ENCODE measurements at regions not wholly inside any gene's neighbourhood (a gene's known extent, or its start where the extent isn't known, plus 50 kb on each side); places are given as distances from the start of the nearest gene placed in this dataset.

GRCh38 chr10:93186653-93187052, 113.0 kb downstream of the CYP26A1 start:
- Mint-ChIP-seq H3K9me3 (ENCODE audit: unreplicated experiment) (no peaks in the 10 kb centered on the region), H3K36me3 (ENCODE audit: insufficient read depth, unreplicated experiment) (no peaks in the 10 kb centered on the region), H3K27me3 (ENCODE audit: insufficient read depth, unreplicated experiment) (no peaks in the 10 kb centered on the region), H3K27ac (ENCODE audit: unreplicated experiment) (no peak overlapping the region), H3K4me3 (ENCODE audit: unreplicated experiment) (no peak overlapping the region), H3K4me1 (ENCODE audit: low read depth, unreplicated experiment) (peaks cover 10% of the 10 kb centered on the region)
- intact Hi-C loops (cut with micrococcal nuclease; ENCODE audit: unreplicated experiment) = loop anchor here (10.0 kb wide), 1 partner anchor 1162 kb away; no protein-coding TSS in a partner anchor
- Histone ChIP-seq H3K4me3 (ENCODE audit: low read depth, low read length) (no peak overlapping the region), H3K4me1 (peaks cover 2% of the 10 kb centered on the region; the same call in 1 of the 2 replicates), H3K36me3 (ENCODE audit: control insufficient read depth, insufficient read depth, low read length) (no peaks in the 10 kb centered on the region), H3K27me3 (replicated peaks; ENCODE audit: control insufficient read depth, insufficient read depth, low read length) (no peaks in the 10 kb centered on the region), H3K9me3 (no peaks in the 10 kb centered on the region)
- no peak for DNase-seq
- ChIA-PET POLR2A (no interaction called here), CTCF (no interaction called here)
- no peak for TF ChIP-seq CTCF (IDR thresholded peaks at IDR 0.05; ENCODE audit: insufficient read depth in 1 of 2, low read depth in 1 of 2, low read length in 1 of 2, severe bottlenecking in 1 of 2, unreplicated experiment in 1 of 2)
- BruUV-seq (replicated peaks) = no TSS peak

GRCh38 chr10:93189944-93190343, 116.3 kb downstream of the CYP26A1 start:
- no peak for TF ChIP-seq CTCF (IDR thresholded peaks at IDR 0.05; ENCODE audit: insufficient read depth in 1 of 2, low read depth in 1 of 2, low read length in 1 of 2, severe bottlenecking in 1 of 2, unreplicated experiment in 1 of 2)
- BruUV-seq (replicated peaks) = no TSS peak
- peaks cover 10% of the 10 kb centered on the region for H3K4me1 Mint-ChIP-seq (ENCODE audit: low read depth, unreplicated experiment)
- Histone ChIP-seq H3K9me3 (no peaks in the 10 kb centered on the region), H3K4me3 (ENCODE audit: low read depth, low read length) (no peak overlapping the region), H3K36me3 (ENCODE audit: control insufficient read depth, insufficient read depth, low read length) (no peaks in the 10 kb centered on the region), H3K27me3 (replicated peaks; ENCODE audit: control insufficient read depth, insufficient read depth, low read length) (no peaks in the 10 kb centered on the region), H3K4me1 (no peaks in the 10 kb centered on the region)
- intact Hi-C loops (cut with micrococcal nuclease; ENCODE audit: unreplicated experiment) = loop anchor here (10.0 kb wide), 1 partner anchor 1165 kb away; no protein-coding TSS in a partner anchor
- POLR2A ChIA-PET = no interaction called here
- DNase-seq = no peak
- H3K27ac Mint-ChIP-seq (ENCODE audit: unreplicated experiment) = no peak overlapping the region
- no peaks in the 10 kb centered on the region for H3K27me3 Mint-ChIP-seq (ENCODE audit: insufficient read depth, unreplicated experiment)
- H3K9me3 Mint-ChIP-seq (ENCODE audit: unreplicated experiment) = no peaks in the 10 kb centered on the region
- CTCF ChIA-PET = interaction anchor here (1.0 kb wide), 1 partner anchor 8 kb away, joined by 3 read pairs; no protein-coding TSS in a partner anchor
- H3K4me3 Mint-ChIP-seq (ENCODE audit: unreplicated experiment) = no peak overlapping the region
- H3K36me3 Mint-ChIP-seq (ENCODE audit: insufficient read depth, unreplicated experiment) = no peaks in the 10 kb centered on the region

- peaks cover 10% of the 10 kb centered on the region for H3K4me1 Mint-ChIP-seq (ENCODE audit: low read depth, unreplicated experiment)
- TF ChIP-seq CTCF (IDR thresholded peaks at IDR 0.05; ENCODE audit: insufficient read depth in 1 of 2, low read depth in 1 of 2, low read length in 1 of 2, severe bottlenecking in 1 of 2, unreplicated experiment in 1 of 2) = no peak
- Histone ChIP-seq H3K9me3 (no peaks in the 10 kb centered on the region), H3K27me3 (replicated peaks; ENCODE audit: control insufficient read depth, insufficient read depth, low read length) (no peaks in the 10 kb centered on the region), H3K4me1 (no peaks in the 10 kb centered on the region), H3K4me3 (ENCODE audit: low read depth, low read length) (no peak overlapping the region), H3K36me3 (ENCODE audit: control insufficient read depth, insufficient read depth, low read length) (no peaks in the 10 kb centered on the region)
- no peak overlapping the region for H3K4me3 Mint-ChIP-seq (ENCODE audit: unreplicated experiment)
- H3K27ac Mint-ChIP-seq (ENCODE audit: unreplicated experiment) = no peak overlapping the region
- H3K27me3 Mint-ChIP-seq (ENCODE audit: insufficient read depth, unreplicated experiment) = no peaks in the 10 kb centered on the region
- DNase-seq = no peak
- ChIA-PET CTCF (interaction anchor here (1.0 kb wide), 1 partner anchor 8 kb away, joined by 3 read pairs; no protein-coding TSS in a partner anchor), POLR2A (no interaction called here)
- intact Hi-C loops (cut with micrococcal nuclease; ENCODE audit: unreplicated experiment) = no loop called here
- no peaks in the 10 kb centered on the region for H3K36me3 Mint-ChIP-seq (ENCODE audit: insufficient read depth, unreplicated experiment)
- BruUV-seq (replicated peaks) = no TSS peak
- no peaks in the 10 kb centered on the region for H3K9me3 Mint-ChIP-seq (ENCODE audit: unreplicated experiment)
Observed at GRCh38 chr10:93190372-93190771, 116.7 kb downstream of the CYP26A1 start.
